Breast epithelium (tissue), 3 donors: ENCODE measurements at regions not wholly inside any gene's neighbourhood (a gene's known extent, or its start where the extent isn't known, plus 50 kb on each side); places are given as distances from the start of the nearest gene placed in this dataset.

Experiments
- POLR2A ChIP-seq: fragments of 450-650 bp; IDR thresholded peaks from one replicate; pipeline ENCODE4 v1.6.1; 2016; ENCODE audit warnings: antibody characterized with exemption, mild to moderate bottlenecking, moderate library complexity
- POLR2AphosphoS5 ChIP-seq, 3 donors: sonication (generic); formaldehyde crosslinking; IDR thresholded peaks; one replicate each; pipeline ENCODE4 v1.6.1; 2017; ENCODE audit warnings: antibody characterized with exemption in 3 of 3
- TF ChIP-seq, protein P1 (sequence below), 3 donors: fragments of 450-650 bp; IDR thresholded peaks; one replicate each; pipeline ENCODE4 v1.5.1; 2016 to 2017; ENCODE audit warnings: antibody characterized with exemption in 3 of 3, mild to moderate bottlenecking in 3 of 3, moderate library complexity in 3 of 3

DNA sequence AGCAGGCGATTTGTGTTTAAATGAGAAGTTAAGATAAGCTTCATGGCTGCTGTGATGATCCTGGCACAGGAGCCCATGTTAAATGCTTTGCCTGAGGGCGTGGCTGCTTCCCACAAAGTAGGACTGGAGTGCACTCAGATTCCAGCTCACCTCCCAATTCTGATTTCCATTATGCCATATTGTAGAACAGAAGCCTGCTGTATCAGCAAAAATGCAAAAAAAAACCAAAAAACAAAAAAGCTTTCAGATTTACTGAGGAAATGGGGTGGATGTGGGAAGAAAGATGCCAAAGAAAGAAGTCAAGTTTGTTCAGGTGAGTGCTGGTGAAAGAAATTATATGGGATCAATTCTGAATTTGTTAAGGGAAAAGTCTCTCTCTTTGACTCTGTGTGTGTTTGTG is 610.4 kb upstream of the NETO1 start:
- no peak for TF ChIP-seq POLR2AphosphoS5 (IDR thresholded peaks at IDR 0.05)
- no peak for TF ChIP-seq POLR2A
- TF ChIP-seq, protein P1, sequence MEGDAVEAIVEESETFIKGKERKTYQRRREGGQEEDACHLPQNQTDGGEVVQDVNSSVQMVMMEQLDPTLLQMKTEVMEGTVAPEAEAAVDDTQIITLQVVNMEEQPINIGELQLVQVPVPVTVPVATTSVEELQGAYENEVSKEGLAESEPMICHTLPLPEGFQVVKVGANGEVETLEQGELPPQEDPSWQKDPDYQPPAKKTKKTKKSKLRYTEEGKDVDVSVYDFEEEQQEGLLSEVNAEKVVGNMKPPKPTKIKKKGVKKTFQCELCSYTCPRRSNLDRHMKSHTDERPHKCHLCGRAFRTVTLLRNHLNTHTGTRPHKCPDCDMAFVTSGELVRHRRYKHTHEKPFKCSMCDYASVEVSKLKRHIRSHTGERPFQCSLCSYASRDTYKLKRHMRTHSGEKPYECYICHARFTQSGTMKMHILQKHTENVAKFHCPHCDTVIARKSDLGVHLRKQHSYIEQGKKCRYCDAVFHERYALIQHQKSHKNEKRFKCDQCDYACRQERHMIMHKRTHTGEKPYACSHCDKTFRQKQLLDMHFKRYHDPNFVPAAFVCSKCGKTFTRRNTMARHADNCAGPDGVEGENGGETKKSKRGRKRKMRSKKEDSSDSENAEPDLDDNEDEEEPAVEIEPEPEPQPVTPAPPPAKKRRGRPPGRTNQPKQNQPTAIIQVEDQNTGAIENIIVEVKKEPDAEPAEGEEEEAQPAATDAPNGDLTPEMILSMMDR (IDR thresholded peaks at IDR 0.05): no peak
